Mucosa of descending colon (tissue), 3 donors: ENCODE measurements at regions not wholly inside any gene's neighbourhood (a gene's known extent, or its start where the extent isn't known, plus 50 kb on each side); places are given as distances from the start of the nearest gene placed in this dataset.

Experiments
- ATAC-seq: fragments of 200-7000 bp; cut with Tn5 transposase; one replicate; pipeline ENCODE4 v1.9.1; 2020; ENCODE audit warnings: mild to moderate bottlenecking, moderate library complexity
- DNase-seq, 3 donors: peaks; one replicate each; pipeline ENCODE4 v3.0.0-alpha.2; 2020
- H3K36me3 ChIP-seq: fragments of 200-600 bp; one replicate; pipeline ENCODE4 v1.8.0; 2021; ENCODE audit warnings: low read depth, mild to moderate bottlenecking
- H3K4me1 ChIP-seq: fragments of 200-600 bp; one replicate; pipeline ENCODE4 v1.8.0; 2021; ENCODE audit warnings: low read depth, mild to moderate bottlenecking
- H3K4me3 ChIP-seq: fragments of 200-600 bp; one replicate; pipeline ENCODE4 v1.8.0; 2021; ENCODE audit warnings: mild to moderate bottlenecking
- H3K9me3 ChIP-seq: fragments of 200-600 bp; one replicate; pipeline ENCODE4 v1.8.0; 2021; ENCODE audit warnings: mild to moderate bottlenecking
- CTCF ChIP-seq: fragments of 200-600 bp; IDR thresholded peaks from one replicate; pipeline ENCODE4 v1.8.0; 2022; ENCODE audit warnings: antibody characterized with exemption, mild to moderate bottlenecking
- intact Hi-C, 2 donors: fragments of 100-400 bp; cut with DNase I in 1 of 2; cut with micrococcal nuclease in 1 of 2; formaldehyde crosslinking; loops; one replicate each; pipeline versions ENCODE4 v1.11.0 to v1.11.1; 2022; cut with DNase I, micrococcal nuclease
- donor health status: DM: no; HTN: no; CAD: no; lungs with moderate emphysema.
- donor health status: DM: no; HTN: no; CAD: no.
- donor health status: DM: no; HTN: yes; CAD: no.

GRCh38 chr5:56311306-56311905 lies 78.3 kb upstream of the ANKRD55 start:
- no peak for TF ChIP-seq CTCF
- ATAC-seq (no peak), DNase-seq (no peak)
- no peaks in the 10 kb centered on the region for H3K36me3 ChIP-seq
- H3K4me1 ChIP-seq, result no peaks in the 10 kb centered on the region
- H3K4me3 ChIP-seq, result no peak overlapping the region
- H3K9me3 ChIP-seq, result peaks cover 1% of the 10 kb centered on the region
- intact Hi-C loops, result no loop called here

- TF ChIP-seq CTCF, result no peak
- intact Hi-C loops, result no loop called here
- DNase-seq (no peak), ATAC-seq (no peak)
- no peaks in the 10 kb centered on the region for H3K4me1 ChIP-seq
- H3K36me3 ChIP-seq, result no peaks in the 10 kb centered on the region
- H3K4me3 ChIP-seq, result no peak overlapping the region
- peaks cover 5% of the 10 kb centered on the region for H3K9me3 ChIP-seq
Observed at GRCh38 chr5:56310711-56311204, 77.6 kb upstream of the ANKRD55 start.

GRCh38 chr5:56309262-56309826 lies 76.2 kb upstream of the ANKRD55 start:
- no peak for TF ChIP-seq CTCF

GRCh38 chr5:56307714-56308333 lies 74.7 kb upstream of the ANKRD55 start:
- no peak overlapping the region for H3K4me3 ChIP-seq
- ATAC-seq, result peak; percentile 76

More at GRCh38 chr5:56309262-56309826, 76.2 kb upstream of the ANKRD55 start:
- DNase-seq, result no peak
- H3K4me1 ChIP-seq, result no peaks in the 10 kb centered on the region
- H3K9me3 ChIP-seq, result peaks cover 5% of the 10 kb centered on the region
- no peak for ATAC-seq
- intact Hi-C loops, result no loop called here
- no peak overlapping the region for H3K4me3 ChIP-seq
- no peaks in the 10 kb centered on the region for H3K36me3 ChIP-seq

More at GRCh38 chr5:56307714-56308333, 74.7 kb upstream of the ANKRD55 start:
- Histone ChIP-seq H3K36me3 (no peaks in the 10 kb centered on the region), H3K4me1 (no peaks in the 10 kb centered on the region), H3K9me3 (peaks cover 5% of the 10 kb centered on the region)
- TF ChIP-seq CTCF, result no peak
- intact Hi-C loops, result no loop called here
- DNase-seq, result peak in 1 of 3 donors; percentile 11
